ENCODE measurements at regions not wholly inside any gene's neighbourhood (a gene's known extent, or its start where the extent isn't known, plus 50 kb on each side); places are given as distances from the start of the nearest gene placed in this dataset.

- H3K4me3 ChIP-seq (replicated peaks; ENCODE audit: low read depth, low read length) = no peak overlapping the region
- TF ChIP-seq CTCF (IDR thresholded peaks at IDR 0.05; ENCODE audit: low read length, missing control alignments) = no peak
- no peak for DNase-seq (ENCODE audit: low read depth)
Observed at GRCh38 chr3:26259176-26259575, 363.4 kb upstream of the LRRC3B start.

- DNase-seq (ENCODE audit: low read depth) = no peak
- H3K4me3 ChIP-seq (replicated peaks; ENCODE audit: low read depth, low read length) = no peak overlapping the region
- no peak for TF ChIP-seq CTCF (IDR thresholded peaks at IDR 0.05; ENCODE audit: low read length, missing control alignments)
Observed at GRCh38 chr3:26260139-26260538, 362.4 kb upstream of the LRRC3B start.

GRCh38 chr3:26264708-26265107 lies 357.9 kb upstream of the LRRC3B start:
- TF ChIP-seq CTCF (IDR thresholded peaks at IDR 0.05; ENCODE audit: low read length, missing control alignments) = no peak
- DNase-seq (ENCODE audit: low read depth) = no peak
- no peak overlapping the region for H3K4me3 ChIP-seq (replicated peaks; ENCODE audit: low read depth, low read length)

GRCh38 chr3:26271848-26272247 lies 350.7 kb upstream of the LRRC3B start:
- no peak for DNase-seq (ENCODE audit: low read depth)
- TF ChIP-seq CTCF (IDR thresholded peaks at IDR 0.05; ENCODE audit: low read length, missing control alignments) = no peak
- H3K4me3 ChIP-seq (replicated peaks; ENCODE audit: low read depth, low read length) = no peak overlapping the region

- no peak overlapping the region for H3K4me3 ChIP-seq (replicated peaks; ENCODE audit: low read depth, low read length)
- DNase-seq (ENCODE audit: low read depth) = no peak
- no peak for TF ChIP-seq CTCF (IDR thresholded peaks at IDR 0.05; ENCODE audit: low read length, missing control alignments)
Observed at GRCh38 chr3:26273196-26273595, 349.4 kb upstream of the LRRC3B start.

GRCh38 chr3:26279091-26279490 lies 343.5 kb upstream of the LRRC3B start:
- no peak for DNase-seq (ENCODE audit: low read depth)
- TF ChIP-seq CTCF (IDR thresholded peaks at IDR 0.05; ENCODE audit: low read length, missing control alignments) = no peak
- no peak overlapping the region for H3K4me3 ChIP-seq (replicated peaks; ENCODE audit: low read depth, low read length)

GRCh38 chr3:26280517-26280916 lies 342.1 kb upstream of the LRRC3B start:
- TF ChIP-seq CTCF (IDR thresholded peaks at IDR 0.05; ENCODE audit: low read length, missing control alignments) = no peak
- no peak overlapping the region for H3K4me3 ChIP-seq (replicated peaks; ENCODE audit: low read depth, low read length)
- DNase-seq (ENCODE audit: low read depth) = no peak
